ENCODE measurements at regions not wholly inside any gene's neighbourhood (a gene's known extent, or its start where the extent isn't known, plus 50 kb on each side); places are given as distances from the start of the nearest gene placed in this dataset.

GRCh38 chr6:19976411-19977129, 139.4 kb downstream of the ID4 start:
- TF ChIP-seq CTCF (IDR thresholded peaks at IDR 0.05): no peak
- no peak for TF ChIP-seq EZH2phosphoT487 (IDR thresholded peaks at IDR 0.05)
- TF ChIP-seq EZH2 (IDR thresholded peaks at IDR 0.05): no peak
